ENCODE measurements at regions not wholly inside any gene's neighbourhood (a gene's known extent, or its start where the extent isn't known, plus 50 kb on each side); places are given as distances from the start of the nearest gene placed in this dataset.

DNA sequence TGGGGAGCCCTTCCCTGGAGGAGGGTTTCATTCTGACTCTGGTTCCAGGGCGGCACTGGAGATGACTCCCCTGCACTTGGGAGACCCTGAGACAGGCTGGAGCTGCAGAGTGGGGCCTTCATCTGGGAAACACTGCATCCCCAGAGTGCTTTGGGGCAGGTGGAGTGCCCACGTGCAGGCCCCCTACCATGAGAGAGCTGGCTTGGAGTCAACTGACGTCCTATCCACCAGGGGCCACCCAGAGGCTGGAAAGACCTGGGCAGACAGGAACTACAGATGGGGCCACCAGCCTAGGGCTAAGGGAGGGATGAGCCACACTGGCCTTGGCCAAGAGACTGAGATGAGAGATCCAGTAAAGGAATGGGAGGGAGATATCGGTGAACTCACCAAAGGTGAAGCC lies 153.8 kb downstream of the ASB1 start:
- no peak for DNase-seq (ENCODE audit: low spot score)

DNA sequence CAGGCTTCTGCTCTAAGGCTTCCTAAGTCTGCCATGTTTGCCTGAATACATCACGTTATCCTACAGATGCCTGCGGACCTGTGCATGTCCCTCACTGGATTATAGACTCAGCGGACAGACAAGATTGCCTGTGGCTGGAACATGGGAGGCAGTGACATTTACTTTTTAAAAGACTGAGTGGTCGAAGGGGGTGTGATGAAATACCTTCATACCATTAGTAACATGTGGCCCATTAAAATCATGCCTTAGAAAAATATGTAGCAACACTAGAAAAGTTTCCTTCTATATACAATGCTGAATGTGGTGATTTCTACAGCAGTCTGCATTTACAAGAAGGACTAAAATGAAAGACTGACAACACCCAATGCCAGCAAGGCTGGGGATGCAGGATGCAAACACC lies 154.4 kb downstream of the ASB1 start:
- DNase-seq (ENCODE audit: low spot score): no peak

DNA sequence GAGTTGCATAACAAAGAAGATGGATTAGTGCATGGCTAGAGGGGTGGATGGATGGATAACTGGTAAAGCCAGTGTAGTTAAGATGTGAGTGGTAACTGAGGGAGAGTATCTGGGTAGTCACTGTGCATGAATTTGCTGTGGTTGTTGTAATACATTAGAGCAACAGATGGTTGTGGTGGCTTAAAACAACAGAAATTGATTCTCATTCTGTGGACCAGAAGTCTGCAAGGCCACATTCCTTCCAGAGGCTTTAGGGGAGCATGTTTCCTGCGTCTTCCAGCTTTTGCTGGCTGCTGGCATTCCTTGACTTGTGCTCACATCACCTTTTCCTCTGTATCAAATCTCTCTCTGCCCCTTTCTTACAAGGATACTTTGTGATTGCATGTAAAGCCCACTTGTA lies 155.4 kb downstream of the ASB1 start:
- DNase-seq (ENCODE audit: low spot score): no peak

DNA sequence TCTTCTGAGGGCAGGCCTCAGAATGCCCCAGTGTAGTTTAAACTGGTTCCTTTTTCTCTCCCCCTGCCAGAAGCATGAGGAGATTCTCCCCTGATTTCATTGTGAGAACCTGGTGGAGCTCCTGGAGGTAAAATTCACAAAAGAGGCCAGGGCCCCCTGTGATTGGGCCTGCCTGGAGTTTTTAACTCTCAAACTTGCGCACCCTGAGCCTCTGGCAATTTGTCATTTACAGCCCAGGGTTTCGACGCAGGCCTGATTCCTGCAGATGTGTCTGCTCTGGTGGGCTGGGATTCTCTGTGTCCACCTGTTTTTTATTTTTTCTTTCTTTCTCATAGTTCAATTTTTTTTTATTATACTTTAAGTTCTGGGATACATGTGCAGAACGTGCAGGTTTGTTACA lies 157.9 kb downstream of the ASB1 start:
- DNase-seq (ENCODE audit: low spot score): no peak

DNA sequence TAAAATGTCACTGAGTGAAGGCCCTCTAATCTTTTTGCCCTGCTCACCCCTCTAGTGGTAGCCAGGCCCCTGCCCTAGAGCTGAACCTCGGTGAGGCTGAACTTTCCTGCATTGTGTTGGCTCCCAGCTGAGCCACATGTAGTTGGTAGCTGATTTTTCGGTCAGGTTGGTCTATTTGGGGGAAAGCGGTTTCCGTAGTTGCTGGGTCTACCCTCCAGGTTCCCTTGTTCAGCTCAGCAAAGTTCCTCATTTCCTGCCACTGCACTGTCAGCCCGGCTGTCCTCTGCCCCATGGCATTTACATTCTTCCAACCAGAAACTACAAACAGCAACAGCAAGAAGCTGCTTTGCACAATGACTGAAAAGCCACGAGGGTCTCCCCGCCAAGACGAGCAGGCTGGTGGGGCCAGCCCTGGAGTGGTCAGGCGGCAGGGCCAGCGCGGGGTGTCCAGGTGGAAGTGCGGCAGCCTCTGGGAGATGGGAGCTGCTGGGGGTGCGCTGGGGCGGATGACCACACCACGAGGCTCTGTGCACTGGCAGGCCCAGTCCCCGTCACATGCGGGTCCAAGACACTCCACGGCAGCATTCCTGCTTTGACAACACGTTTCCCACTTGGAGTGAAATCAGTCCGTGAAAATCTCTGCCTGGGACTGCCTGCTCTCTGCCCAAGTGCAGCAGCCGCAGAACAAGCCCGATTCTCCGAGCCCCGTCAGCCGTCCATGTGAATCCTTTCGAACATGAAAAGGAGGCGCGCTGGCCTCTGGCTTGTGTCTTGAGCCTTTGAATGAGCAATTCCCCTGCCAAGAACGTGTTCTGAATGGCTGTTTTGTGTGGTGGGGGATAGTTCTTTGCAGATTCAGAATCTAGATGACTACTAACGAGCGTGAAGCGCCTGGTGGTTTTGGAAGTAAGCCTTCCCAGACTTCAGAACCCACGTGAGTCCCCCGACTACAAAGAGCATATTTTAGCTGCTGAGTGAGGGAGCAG lies 159.4 kb downstream of the ASB1 start:
- peak; percentile 26 for DNase-seq (ENCODE audit: low spot score)

DNA sequence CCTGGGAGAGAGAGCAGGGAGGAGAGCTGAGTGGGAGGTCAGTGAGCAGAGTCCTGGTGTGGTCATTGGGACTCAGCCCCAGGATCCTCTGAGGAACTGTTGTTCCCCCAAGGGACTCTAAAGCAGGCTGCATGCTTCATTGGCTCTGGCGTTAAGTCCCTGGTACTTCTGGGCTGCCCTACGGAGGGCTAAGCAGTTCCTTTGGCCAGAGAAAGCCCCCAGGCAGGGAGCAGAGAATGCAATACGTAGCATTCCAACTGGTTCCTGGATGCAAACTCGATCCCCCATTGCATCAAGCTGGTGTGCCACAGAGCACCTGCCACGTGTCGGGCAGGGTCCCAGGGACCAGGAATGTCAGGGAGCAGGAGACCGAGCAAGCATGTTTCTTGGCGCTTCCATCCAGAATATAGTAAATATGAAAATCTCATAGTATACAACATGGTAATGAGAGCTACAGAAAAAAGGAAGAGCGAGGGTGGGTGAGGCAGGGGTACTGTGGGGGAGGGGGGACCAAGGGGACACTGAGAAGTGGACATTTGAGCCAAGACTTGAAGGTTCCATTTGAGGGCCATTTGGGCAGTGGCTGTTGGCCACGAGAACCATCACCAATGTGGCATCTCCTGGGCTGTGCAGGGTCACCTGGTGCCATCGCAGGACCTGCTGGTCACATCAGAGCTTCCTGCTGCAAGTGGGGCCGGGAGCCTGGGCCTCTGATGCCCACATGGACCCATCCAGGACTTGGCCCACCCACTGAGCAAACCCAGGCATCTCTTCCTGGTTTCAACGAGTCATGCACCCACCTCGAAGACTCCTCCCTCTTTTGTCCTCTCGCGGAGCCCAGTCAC lies 160.4 kb downstream of the ASB1 start:
- no peak for DNase-seq (ENCODE audit: low spot score)

DNA sequence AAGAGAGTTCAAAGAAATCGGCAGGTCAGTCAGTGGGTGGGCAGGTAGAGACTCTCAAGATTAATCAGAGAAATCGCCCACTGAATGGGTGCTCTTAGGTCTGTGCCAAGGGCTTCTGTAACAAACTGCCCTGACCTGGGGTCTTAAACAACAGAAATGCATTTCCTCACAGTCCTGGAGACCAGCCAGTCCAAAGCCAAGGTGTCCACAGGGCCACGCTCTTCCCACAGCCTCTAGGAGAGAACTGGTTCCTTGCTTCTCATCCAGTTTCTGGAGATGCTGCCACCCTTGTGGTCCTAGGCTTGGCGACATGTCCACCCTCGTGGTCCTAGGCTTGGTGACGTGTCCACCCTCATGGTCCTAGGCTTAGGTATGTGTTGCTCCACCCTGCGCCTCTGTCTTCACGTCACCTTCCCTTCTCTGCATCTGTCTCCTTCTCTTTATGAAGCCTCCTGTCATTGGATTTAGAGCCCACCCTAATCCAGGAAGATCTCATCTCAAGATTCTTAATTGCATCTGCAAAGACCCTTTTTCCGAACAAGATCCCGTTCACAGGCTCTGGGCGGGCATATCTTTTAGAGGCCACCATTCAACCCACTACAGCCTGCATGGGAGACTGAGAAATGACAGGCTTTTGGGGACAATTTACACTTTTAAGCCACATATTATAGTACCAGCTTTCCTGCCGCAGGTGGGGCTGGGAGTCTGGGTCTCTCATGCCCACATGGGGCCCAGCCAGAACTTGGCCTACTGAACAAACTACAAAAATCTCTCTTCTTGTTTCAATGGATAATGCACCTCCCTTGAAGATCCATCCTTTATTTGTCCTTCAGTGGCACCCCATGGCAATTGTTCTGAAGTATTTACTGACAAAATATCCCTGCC lies 161.3 kb downstream of the ASB1 start:
- no peak for DNase-seq (ENCODE audit: low spot score)

DNA sequence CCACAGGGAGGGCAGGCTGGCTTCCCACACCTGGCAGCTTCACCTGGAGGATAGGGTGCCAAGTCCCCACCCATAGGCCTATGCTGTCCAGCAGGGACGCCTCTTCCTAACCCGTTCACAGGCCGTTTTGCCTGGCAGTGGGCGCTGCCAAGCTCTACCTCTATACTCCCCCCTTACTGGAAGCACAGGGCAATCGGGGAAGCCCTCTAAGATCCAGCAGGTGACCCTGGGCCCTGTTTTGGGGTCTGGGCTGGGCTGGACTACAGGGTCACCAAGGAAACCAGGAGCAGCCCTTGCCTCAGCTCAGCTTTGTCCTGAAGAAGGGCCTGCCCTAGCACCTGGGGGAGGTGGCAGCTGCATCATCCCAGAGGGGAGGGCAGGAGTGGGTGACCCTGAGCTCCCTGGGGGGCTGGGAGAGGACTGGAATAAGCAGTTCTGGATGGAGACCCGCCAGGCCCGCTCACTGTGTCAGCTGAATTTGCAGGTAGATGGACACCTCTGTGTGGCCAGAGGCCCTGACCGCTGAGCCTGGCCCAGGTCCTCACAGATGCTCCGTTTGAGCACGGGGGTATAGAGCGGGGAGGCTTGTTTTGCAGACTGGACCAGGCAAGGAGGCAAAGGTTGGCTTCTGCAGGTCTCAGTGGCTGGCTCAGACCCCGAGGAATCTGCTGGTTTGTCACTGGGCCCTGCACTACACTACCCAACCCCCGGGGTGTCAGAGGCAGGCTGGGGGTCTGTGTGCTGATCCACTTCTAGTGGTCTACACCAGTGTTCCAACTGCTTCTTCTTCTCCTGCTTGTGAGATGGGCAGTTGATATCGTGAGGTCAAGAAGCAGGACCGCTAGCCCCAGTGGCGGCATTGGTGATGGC lies 163.1 kb downstream of the ASB1 start:
- DNase-seq (ENCODE audit: low spot score): no peak

DNA sequence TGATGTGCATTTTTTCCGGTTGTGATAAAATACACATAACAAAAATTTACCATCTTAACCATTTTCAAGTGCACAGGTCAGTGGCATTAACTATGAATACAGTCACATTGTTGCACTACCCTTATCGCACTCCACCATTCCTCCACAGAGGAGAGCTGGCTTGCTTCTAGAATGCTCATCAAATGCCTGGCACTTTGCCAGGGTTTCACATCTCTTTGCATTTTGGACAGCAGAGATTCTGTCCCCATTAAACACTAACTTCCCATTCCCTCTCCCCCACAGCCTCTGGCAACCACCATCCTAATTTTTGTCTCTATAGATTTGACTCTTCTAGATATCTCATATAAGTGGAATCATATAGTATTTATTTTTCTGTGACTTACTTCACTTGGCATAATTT lies 165.0 kb downstream of the ASB1 start:
- DNase-seq (ENCODE audit: low spot score): no peak

DNA sequence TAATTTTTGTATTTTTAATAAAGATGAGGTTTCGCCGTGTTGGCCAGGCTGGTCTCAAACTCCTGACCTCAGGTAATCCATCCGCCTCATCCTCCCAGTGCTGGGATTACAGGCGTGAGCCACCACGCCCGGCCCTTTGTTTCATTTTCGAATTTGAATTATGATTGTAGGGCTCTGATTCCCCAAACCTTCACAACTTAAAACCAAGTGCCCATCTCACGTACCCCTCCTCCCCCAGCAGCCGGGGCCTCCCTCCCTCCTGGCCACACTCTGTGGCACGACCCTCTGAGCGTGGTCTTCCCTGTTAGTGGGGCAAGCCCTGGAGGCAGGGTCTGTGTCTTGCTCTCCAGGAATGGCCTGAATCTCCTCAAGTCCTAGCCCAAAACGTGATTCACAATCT lies 166.5 kb downstream of the ASB1 start:
- DNase-seq (ENCODE audit: low spot score): no peak

DNA sequence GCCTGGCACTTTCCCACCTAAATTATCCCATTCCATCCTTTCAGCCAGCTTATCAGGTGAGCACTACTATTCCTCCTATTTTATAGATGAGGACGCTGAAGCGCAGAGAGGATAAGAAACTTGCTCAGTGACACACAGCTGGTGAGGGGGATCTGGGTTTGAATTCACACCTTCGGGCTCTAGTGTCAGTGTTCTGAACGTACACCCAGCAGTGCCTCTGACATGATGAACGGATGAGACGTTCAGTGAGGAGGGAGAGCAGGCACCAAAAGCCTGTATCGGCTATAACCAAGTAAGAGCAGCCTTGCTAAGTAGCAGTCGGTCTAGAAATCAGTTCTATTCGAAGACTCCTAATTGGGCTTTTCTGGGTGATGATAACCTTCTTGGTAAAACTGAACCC lies 167.0 kb downstream of the ASB1 start:
- no peak for DNase-seq (ENCODE audit: low spot score)

DNA sequence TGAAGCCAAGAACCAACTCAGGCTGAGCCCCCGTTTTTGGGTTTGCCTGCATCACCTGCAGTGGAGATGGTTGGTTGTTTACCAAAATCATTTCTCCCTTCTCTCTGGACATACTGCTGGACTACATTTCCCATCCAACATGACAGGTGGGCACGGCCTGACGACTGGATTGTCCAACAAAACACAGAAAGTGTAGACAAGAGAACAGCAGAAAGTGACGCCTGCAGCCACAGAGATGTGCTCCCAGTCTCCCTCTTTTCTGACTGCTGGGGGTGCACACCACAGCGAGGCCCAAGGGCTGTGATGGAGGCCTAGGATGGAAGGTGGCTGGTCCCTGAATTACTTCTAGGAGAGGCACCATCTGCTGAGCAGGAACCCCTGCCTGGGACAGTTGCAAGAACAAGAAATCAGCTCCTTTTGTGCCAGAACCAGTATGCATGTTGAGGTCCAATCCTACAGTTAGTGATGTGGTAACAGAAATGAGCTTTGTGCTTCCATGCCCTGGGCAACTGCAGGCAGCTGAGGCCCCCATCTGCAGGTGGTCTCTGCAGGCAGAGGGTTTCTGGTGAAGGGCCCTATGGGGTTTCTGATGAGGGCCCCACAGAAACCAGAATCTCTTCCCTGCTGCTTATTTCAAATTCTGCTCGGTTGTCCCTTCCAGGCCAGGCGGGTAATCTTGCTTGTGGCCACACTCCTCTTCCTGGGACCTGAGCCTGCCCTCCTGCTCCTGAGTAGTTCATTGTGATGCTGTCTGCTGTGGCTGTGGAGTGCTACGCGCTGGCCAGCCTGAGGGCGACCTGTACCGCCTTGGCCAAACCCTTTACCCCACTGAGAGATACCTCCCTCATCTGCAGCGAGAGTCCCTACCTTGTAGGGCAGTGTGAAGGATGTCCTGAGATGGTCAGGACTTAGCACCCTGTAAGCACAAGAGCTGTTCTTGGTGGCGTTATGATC lies 168.3 kb downstream of the ASB1 start:
- no peak for DNase-seq (ENCODE audit: low spot score)

DNA sequence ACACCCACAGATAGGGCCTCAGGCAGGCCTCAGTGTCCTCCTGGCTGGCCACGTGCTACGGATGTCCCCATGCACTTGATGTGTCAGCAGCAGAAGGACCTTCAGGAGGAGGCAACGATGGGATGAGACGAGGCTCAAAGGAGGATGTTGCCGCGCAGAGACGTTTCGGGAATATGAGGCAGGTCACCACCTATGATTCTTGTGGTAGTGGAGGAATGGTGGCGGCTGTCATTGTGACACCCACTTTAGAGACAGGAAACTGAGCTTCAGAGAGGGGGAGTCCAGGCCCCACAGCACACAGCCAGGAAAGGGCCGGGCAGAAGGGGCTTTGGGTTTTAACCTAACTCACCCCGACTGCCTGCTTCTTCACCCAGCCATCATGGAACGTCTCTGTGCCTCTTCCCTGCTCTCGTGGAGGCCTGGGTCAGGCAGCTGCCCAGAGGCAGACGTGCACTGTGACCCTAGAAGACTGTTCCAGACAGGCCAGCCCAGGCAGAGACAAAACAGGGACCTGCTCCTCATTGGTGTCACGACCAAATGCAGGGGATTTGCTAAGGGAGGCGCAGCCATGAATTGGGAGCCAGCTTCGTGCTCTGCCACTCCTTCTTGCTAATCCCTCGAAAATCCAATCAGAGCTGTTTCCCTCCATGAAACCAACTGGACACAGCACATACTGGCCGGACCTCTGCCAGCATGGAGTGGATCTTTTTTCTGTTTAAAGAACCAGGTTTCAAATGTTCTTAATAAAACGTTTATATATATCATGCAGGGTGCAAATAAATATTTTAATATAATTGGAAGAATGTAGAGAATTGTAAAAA lies 169.2 kb downstream of the ASB1 start:
- peak; percentile 47 for DNase-seq (ENCODE audit: low spot score)

DNA sequence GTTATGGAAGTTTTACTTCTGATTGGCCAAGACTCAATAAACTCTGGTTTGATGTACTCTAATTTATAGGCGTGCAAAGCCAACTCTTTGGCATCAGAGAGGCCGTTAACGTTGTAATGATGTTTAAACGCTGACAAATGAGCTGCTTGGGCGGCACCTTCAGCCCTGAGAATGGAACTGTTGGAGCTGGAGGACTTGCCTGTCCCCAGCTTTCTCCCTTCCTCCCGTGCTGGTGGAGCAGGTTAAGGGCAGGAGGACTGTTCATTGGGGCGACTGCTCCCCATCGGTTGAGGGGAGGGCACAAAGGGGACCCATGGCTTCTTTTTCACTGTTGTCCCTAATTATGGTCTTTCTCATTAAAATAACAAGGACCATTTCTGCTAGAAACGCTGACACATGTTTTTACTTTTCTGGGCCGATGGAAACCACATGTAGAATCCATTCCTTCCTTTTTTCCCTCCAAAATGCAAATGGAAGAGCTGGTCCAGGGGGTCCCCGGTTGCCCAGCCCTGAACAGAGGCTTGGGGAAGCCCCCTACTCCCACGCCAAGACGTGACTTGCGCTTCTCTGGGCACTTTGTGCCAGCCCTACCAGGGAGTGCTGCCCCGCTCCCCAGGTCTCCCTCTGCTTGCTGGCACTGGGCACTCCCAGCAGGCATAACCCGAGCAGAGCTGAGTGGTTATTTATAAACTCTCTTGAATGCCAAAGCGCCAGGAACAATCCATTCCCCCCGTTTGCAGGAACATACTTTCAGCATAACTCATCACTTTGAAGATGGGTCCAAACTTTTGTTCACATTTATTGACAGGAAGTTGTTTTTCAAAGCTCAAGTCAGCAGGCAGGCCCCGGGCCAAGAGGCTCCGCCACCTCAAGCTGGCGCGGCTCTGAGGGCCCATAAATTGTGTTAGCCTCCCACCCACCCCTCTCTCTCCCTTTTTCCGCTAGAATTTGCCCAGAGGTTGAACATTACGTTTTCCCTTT lies 170.1 kb downstream of the ASB1 start:
- DNase-seq (ENCODE audit: low spot score): peak; percentile 87

DNA sequence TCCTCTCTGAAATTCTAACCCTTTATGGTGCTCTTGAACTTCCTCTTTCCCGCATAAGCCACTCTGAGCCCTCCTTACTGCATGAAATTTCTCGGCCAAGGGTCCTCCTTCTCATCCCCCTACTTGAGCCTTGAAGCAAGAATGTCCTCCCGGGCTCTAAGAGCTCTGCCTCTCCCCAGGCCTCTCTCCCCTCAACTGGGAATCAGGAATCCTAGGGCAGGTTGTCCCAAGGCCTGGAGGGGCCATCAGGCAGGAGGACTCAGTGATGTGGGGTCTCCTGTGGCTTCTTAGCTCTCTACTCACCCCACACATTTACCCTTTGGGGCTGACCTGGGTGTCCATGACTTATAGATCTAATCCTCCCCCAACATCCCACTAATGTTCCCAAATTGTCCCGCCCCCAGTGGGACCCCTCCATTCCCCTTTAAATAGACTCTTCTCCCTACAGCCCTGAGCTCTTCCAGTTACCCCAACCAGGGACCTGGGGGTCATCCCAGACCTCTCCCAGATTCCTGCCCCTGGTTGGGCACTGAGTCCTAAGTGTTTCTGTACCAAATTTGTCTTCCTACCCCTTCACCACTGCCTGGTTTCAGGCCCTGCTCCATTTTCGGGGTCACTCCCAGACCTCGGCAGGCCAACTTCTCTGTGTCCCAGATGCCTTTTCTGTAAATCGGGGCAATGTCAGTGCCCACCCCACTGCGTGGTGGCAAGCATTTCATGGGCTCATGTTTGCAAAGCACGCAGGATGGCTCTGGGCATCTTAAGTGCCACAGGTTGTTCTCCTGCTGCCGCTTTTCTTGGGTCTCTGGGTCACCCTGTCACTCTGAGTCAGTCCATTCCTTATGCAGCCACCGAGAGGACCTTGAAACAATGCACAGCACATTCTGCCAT lies 171.2 kb downstream of the ASB1 start:
- no peak for DNase-seq (ENCODE audit: low spot score)

DNA sequence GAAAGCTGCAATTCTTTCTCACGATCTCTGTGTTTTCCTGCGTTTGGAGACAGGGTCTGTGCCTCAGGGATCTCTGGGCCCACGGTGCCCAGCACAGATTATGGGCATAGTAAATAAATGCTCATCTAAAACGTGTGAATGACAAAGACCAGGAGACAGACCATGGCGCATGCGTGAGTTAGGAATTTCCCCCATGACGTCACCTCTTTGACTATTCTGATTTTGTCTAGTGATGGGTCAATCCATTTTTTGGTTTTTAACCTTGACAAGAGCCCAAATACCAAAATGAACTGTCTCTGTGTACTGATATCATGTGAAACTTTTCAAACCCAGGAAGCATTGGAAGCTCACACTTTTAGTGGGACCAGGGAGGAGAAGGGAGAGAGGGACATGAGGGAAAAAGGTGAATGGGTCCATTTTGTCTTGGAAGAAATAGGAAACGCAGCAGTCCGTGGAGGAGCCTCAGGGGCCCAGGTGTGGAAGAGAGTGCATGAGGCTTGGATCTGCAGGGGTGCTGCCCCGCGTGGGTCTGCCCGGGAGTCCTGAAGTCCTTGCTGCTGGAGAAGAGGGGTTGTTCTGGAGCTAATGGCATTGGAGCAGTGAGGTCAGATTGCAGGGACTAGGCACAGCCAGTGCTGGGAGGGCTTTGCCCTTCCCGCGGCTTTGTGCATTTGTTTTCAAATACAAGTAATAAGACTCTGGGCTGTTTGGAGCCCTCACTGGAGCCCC lies 172.2 kb downstream of the ASB1 start:
- DNase-seq (ENCODE audit: low spot score): no peak

Measured in umbilical cord (tissue), 1 donor.